ENCODE measurements at regions not wholly inside any gene's neighbourhood (a gene's known extent, or its start where the extent isn't known, plus 50 kb on each side); places are given as distances from the start of the nearest gene placed in this dataset.

DNA sequence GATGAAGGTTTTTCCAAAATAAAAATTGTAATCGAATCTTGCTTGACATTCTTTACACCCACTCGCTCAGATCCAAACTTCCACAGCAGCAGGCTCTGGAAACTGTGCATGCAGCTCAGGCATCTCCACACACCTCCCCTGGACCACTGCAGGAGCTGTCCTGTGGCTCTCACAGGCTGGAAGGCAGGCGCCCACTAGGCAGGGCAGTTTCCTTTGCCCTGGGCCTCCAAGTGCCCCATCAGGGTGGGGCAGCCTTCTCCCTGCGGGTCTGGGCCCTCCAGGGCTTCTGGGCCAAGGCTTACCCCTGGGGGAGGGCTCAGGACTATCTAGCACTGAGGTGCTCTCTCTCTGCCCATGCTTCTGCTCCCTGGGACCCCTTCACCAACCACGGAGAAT, 114.5 kb upstream of the RPL38 start:
- 89% methylated on average over 5 of the region's 5 CpGs for WGBS
- H3K9ac ChIP-seq (ENCODE audit: low read depth, low read length): no peak overlapping the region
- no peak overlapping the region for H3K4me3 ChIP-seq (ENCODE audit: low read length)
- no peak overlapping the region for H3K27ac ChIP-seq (ENCODE audit: low read depth, low read length)
- peaks cover 4% of the 10 kb centered on the region; the same call in 1 of the 2 replicates for H3K9me3 ChIP-seq (ENCODE audit: insufficient read depth, low read depth, low read length)
- no peaks in the 10 kb centered on the region for H3K4me1 ChIP-seq (ENCODE audit: insufficient read depth, low read length)
- H3K36me3 ChIP-seq (ENCODE audit: insufficient read depth, low read length): no peaks in the 10 kb centered on the region
- H3K27me3 ChIP-seq (ENCODE audit: insufficient read depth, low read length): no peaks in the 10 kb centered on the region

DNA sequence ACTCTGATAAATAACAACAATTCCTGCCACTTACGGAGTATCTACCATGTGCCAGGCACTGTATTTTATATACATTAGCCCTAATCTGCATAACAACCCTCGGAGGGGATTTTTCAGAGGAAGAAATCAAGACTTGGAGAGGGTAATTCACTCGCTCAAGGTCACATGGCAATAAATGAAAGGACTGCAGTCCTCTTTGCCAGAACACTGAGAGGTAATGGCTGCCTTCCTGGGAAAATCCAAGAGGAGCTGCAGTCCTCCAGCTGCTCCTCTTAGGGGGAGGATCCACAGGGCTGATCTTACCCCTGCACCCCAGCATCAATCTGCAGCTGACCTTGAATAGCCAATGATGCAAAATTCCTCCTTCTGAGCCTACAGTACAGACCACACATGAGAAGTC, 114.1 kb upstream of the RPL38 start:
- Histone ChIP-seq H3K4me3 (ENCODE audit: low read length) (no peak overlapping the region), H3K27ac (ENCODE audit: low read depth, low read length) (no peak overlapping the region)
- 91% methylated on average over 3 of the region's 3 CpGs for WGBS

DNA sequence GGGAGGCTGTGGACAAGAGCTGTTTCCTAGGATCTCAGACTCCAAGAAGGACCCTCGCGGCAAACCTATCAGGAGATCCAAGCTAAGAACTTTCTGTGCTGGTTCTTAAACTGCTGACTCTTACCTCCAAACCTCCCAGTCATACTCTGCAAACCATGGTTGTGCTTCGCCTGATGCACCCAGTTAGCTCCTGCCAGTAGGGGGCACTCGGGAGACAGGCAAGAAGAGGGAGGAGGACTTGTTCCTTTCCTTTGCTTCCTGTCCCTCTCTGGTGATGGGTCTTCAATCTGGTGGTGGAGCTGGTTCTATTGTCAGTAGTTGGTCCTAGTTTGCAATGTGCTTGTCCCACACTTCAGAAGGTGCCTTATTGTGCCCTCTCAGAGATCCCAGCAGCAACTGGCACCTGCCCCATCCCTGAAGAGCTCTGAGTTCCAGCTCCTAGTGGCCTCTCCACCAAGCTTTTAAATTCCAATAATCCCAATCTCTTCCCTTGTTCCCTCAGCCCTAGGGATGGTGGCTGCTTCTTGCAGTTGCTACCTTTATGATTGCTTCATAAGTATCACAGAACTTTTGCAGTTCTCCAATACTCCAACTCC, 113.5 kb upstream of the RPL38 start:
- Histone ChIP-seq H3K4me3 (ENCODE audit: low read length) (no peak overlapping the region), H3K9ac (ENCODE audit: low read depth, low read length) (no peak overlapping the region), H3K9me3 (ENCODE audit: insufficient read depth, low read depth, low read length) (peaks cover 4% of the 10 kb centered on the region; the same call in 1 of the 2 replicates), H3K36me3 (ENCODE audit: insufficient read depth, low read length) (no peaks in the 10 kb centered on the region), H3K27me3 (ENCODE audit: insufficient read depth, low read length) (no peaks in the 10 kb centered on the region), H3K4me1 (ENCODE audit: insufficient read depth, low read length) (no peaks in the 10 kb centered on the region), H3K27ac (ENCODE audit: low read depth, low read length) (no peak overlapping the region)
- WGBS: 36% methylated on average over 4 of the region's 4 CpGs

More for the DNA sequence above, 114.1 kb upstream of the RPL38 start:
- Histone ChIP-seq H3K9ac (ENCODE audit: low read depth, low read length) (no peak overlapping the region), H3K4me1 (ENCODE audit: insufficient read depth, low read length) (no peaks in the 10 kb centered on the region), H3K27me3 (ENCODE audit: insufficient read depth, low read length) (no peaks in the 10 kb centered on the region), H3K36me3 (ENCODE audit: insufficient read depth, low read length) (no peaks in the 10 kb centered on the region), H3K9me3 (ENCODE audit: insufficient read depth, low read depth, low read length) (peaks cover 4% of the 10 kb centered on the region; the same call in 1 of the 2 replicates)

DNA sequence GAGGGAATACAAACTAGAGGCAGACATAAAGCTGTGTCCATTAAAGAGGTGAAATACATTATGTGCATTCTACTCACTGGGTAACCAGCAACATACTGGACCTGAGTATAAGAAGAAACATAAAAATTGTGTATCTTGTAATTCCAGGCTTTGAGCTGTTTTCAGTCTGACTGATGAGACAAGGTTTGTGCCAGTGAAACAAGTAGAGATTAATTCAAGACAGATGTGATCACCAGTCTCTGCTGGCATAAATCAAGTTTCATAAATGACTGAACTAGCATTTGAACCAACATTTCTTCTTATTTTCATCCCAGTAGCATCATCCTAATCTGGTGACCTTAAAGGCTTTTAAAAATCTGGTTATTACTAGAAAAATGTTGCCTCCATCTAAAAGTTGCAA, 108.8 kb upstream of the RPL38 start:
- H3K27me3 ChIP-seq (ENCODE audit: insufficient read depth, low read length): no peaks in the 10 kb centered on the region

DNA sequence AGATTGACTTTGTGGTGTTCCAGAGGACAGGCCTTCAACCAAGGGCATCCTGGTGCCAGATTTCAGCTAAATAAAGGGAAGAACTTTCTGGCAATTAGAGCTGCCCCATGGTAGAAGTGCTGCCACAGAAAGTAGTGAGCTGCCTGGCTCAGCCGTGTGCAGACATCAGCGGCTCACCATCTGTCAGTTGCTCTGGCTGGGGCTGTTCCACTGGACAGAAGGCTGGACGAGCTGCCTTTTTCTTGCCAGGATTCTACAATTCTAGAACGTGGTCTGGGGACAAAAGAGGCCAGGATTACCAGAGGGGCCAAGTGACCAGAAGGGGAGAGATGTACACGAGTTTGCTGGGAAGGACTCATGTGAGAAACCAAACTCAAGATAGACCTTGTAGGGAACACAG, 107.0 kb upstream of the RPL38 start:
- H3K27ac ChIP-seq (ENCODE audit: low read depth, low read length): no peak overlapping the region
- H3K9ac ChIP-seq (ENCODE audit: low read depth, low read length): no peak overlapping the region
- no peaks in the 10 kb centered on the region for H3K27me3 ChIP-seq (ENCODE audit: insufficient read depth, low read length)
- WGBS: 90% methylated on average over 5 of the region's 5 CpGs
- no peaks in the 10 kb centered on the region for H3K4me1 ChIP-seq (ENCODE audit: insufficient read depth, low read length)
- no peaks in the 10 kb centered on the region for H3K9me3 ChIP-seq (ENCODE audit: insufficient read depth, low read depth, low read length)
- no peaks in the 10 kb centered on the region for H3K36me3 ChIP-seq (ENCODE audit: insufficient read depth, low read length)
- no peak overlapping the region for H3K4me3 ChIP-seq (ENCODE audit: low read length)

More for the DNA sequence above, 108.8 kb upstream of the RPL38 start:
- H3K27ac ChIP-seq (ENCODE audit: low read depth, low read length): no peak overlapping the region
- no peak overlapping the region for H3K4me3 ChIP-seq (ENCODE audit: low read length)
- no peaks in the 10 kb centered on the region for H3K36me3 ChIP-seq (ENCODE audit: insufficient read depth, low read length)
- no peaks in the 10 kb centered on the region for H3K9me3 ChIP-seq (ENCODE audit: insufficient read depth, low read depth, low read length)
- no peak overlapping the region for H3K9ac ChIP-seq (ENCODE audit: low read depth, low read length)
- no peaks in the 10 kb centered on the region for H3K4me1 ChIP-seq (ENCODE audit: insufficient read depth, low read length)

DNA sequence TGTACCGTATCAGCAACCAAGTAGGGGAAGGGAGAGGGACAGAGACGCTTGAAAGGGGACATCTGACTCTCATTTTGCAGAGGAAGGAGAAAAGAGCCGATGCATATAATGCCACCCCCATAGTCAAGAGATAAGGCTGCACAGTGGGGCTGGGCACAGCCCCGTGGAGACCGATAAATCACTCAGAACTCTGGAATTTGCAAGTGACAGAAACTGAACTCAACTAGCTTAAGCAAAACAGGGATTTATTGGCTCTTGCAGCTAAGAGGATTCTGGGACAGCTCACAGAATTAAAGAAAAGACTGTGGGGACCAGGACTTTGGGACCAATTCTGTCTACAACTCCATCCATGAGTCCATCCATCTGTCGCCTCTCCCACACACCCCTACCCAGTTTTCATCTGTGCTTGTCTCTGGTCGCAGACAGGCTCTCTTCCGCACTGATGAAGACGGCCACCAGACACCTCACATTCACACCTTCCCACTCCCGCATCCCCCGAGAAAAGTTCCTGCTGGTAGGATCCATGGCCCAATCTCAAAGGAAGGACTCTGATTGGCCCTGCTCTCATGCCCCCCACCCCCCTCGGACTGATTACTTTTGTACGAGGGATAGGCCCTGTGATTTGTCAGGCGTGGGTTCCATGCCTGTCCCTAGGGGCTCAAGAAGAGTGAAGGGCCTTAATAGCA, 105.9 kb upstream of the RPL38 start:
- H3K27me3 ChIP-seq (ENCODE audit: insufficient read depth, low read length): no peaks in the 10 kb centered on the region
- H3K36me3 ChIP-seq (ENCODE audit: insufficient read depth, low read length): no peaks in the 10 kb centered on the region
- WGBS: 85% methylated on average over 14 of the region's 14 CpGs
- no peak overlapping the region for H3K27ac ChIP-seq (ENCODE audit: low read depth, low read length)
- H3K4me3 ChIP-seq (ENCODE audit: low read length): no peak overlapping the region
- H3K9ac ChIP-seq (ENCODE audit: low read depth, low read length): no peak overlapping the region
- no peaks in the 10 kb centered on the region for H3K4me1 ChIP-seq (ENCODE audit: insufficient read depth, low read length)
- H3K9me3 ChIP-seq (ENCODE audit: insufficient read depth, low read depth, low read length): no peaks in the 10 kb centered on the region

DNA sequence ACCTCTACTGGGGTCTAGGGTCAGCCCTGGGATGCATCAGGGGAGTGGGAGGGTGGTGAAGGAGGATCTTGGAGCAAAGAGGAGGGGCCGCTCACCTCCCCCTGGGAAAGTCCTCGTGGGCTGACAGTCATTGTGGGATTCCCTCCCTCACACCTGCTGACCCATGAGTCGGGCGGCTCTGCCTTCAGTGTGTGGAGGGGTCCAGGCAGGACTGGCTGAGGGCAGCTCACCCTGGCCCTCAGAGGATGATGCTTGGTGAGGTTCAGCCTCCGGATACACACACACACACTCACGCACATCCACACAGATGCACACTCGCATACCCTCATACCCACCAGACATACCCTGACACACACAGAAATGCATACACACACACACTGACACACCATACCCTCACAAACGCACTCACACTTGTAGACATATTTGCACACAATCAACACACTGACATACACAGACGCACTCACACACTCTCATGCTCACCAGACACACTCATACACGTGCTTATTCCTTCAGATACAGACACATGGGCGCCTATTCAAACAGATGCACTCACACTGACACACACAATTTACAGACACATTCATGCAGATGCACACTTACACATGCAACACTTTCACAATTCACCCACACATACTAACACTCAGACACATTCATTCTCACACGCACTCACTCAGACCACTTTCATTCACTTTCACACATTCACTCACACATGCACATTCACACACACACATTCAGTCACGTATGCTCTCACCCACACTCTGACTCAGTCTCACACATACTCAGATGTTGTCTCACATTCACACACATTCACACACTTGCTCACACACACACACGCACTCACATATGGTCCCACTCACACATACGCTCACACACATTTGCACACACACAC, 105.1 kb upstream of the RPL38 start:
- H3K9ac ChIP-seq (ENCODE audit: low read depth, low read length): no peak overlapping the region
- no peak overlapping the region for H3K27ac ChIP-seq (ENCODE audit: low read depth, low read length)
- no peaks in the 10 kb centered on the region for H3K36me3 ChIP-seq (ENCODE audit: insufficient read depth, low read length)
- H3K27me3 ChIP-seq (ENCODE audit: insufficient read depth, low read length): no peaks in the 10 kb centered on the region
- H3K4me1 ChIP-seq (ENCODE audit: insufficient read depth, low read length): no peaks in the 10 kb centered on the region
- H3K9me3 ChIP-seq (ENCODE audit: insufficient read depth, low read depth, low read length): no peaks in the 10 kb centered on the region
- 88% methylated on average over 15 of the region's 15 CpGs for WGBS
- no peak overlapping the region for H3K4me3 ChIP-seq (ENCODE audit: low read length)

DNA sequence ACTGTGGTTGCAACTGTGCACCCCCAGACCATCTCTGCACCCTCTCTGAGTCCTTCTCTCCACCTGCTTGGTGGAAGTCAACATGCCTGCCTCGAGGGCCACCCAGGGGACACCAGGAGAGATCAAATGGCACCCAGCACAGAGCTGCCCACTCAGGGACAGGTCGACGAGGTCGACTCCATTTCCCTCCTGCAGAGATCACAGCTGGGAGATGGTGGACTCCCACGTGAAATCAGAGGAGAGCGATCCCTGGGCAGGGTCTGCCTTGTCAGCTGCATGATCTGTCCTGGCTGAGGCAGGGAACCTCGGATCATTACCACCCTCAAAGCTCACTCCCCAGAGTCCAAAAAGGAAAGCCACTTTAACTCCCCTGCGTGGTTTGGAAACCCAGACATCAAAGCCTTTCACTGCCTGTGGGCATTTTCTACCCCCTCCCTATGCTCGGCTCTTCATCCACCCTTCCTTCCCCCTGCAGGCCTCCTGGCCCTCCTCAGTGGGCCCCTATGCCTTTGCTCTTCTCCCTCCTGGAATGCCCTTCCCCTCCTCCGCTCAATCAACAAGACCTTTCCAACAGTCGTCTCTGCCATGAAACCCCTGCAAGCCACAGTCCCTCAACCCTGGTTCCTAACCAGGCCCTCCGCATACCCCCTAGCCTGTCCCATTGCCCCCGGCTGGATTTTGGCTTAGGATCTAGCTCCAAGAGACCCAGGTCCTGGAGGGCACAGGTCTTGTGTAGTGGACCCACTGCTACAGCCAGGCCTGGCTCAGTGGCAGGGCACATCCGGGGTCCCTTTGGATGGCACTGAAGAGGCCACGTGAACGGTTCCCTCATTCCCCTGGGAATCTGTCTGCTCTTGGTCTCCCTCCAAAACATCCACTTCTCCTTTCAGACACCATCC, 103.8 kb upstream of the RPL38 start:
- Histone ChIP-seq H3K9me3 (ENCODE audit: insufficient read depth, low read depth, low read length) (no peaks in the 10 kb centered on the region), H3K4me3 (ENCODE audit: low read length) (no peak overlapping the region), H3K9ac (ENCODE audit: low read depth, low read length) (no peak overlapping the region), H3K4me1 (ENCODE audit: insufficient read depth, low read length) (no peaks in the 10 kb centered on the region), H3K27ac (ENCODE audit: low read depth, low read length) (no peak overlapping the region), H3K27me3 (ENCODE audit: insufficient read depth, low read length) (no peaks in the 10 kb centered on the region), H3K36me3 (ENCODE audit: insufficient read depth, low read length) (no peaks in the 10 kb centered on the region)
- 65% methylated on average over 16 of the region's 16 CpGs for WGBS

DNA sequence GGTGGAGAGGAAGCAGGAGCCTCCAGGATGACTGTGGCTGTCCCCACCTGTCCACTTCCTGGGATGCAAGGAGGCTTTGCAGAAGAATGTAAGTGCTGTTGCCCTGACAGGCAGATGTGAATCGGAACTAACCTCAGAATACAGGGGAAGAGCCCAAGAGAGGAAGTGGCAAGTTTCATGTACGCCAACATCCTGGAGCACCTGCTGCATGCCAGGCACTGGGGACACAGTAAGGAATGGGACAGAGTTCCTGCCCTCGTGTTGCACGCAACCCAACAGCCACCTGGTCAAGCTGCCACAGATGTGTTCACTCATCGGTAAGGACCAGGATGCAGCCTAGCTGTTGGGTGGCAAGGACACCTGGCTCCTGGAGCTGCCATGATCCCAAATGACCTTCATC, 98.6 kb upstream of the RPL38 start:
- H3K36me3 ChIP-seq (ENCODE audit: insufficient read depth, low read length): no peaks in the 10 kb centered on the region
- H3K9ac ChIP-seq (ENCODE audit: low read depth, low read length): no peak overlapping the region
- no peaks in the 10 kb centered on the region for H3K27me3 ChIP-seq (ENCODE audit: insufficient read depth, low read length)
- H3K4me1 ChIP-seq (ENCODE audit: insufficient read depth, low read length): 0 out of 2 replicates have a peak, but pooled peaks cover 3% of the 10 kb centered on the region
- H3K4me3 ChIP-seq (ENCODE audit: low read length): no peak overlapping the region
- 96% methylated on average over 5 of the region's 5 CpGs for WGBS
- no peaks in the 10 kb centered on the region for H3K9me3 ChIP-seq (ENCODE audit: insufficient read depth, low read depth, low read length)
- no peak overlapping the region for H3K27ac ChIP-seq (ENCODE audit: low read depth, low read length)

DNA sequence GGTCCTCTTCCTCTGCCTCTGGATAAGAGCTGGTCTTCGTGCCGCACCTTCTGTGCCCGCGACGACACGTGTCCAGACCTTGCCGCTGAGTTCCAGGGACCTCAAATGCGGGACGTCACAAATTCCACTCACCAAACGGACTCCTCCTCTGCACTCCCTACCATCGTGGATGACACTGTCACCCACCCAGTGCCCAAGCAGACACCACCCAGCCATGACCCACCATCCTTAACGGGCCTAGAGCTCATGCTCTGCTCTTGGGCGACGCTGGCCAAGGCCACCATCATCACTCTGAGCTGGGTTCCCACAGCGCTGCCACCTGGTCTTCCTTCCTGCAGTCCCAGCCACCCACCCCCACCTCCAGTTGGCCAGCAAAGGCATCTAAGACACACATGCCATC, 96.4 kb upstream of the RPL38 start:
- Histone ChIP-seq H3K4me3 (ENCODE audit: low read length) (no peak overlapping the region), H3K4me1 (ENCODE audit: insufficient read depth, low read length) (0 out of 2 replicates have a peak, but pooled peaks cover 3% of the 10 kb centered on the region), H3K27ac (ENCODE audit: low read depth, low read length) (no peak overlapping the region), H3K36me3 (ENCODE audit: insufficient read depth, low read length) (no peaks in the 10 kb centered on the region), H3K9ac (ENCODE audit: low read depth, low read length) (no peak overlapping the region), H3K9me3 (ENCODE audit: insufficient read depth, low read depth, low read length) (no peaks in the 10 kb centered on the region), H3K27me3 (ENCODE audit: insufficient read depth, low read length) (no peaks in the 10 kb centered on the region)
- whole genome bisulfite sequencing: 95% methylated on average over 15 of the region's 15 CpGs

All from HUES64 (cell line).